HG03432 (cell line): ENCODE measurements at regions not wholly inside any gene's neighbourhood (a gene's known extent, or its start where the extent isn't known, plus 50 kb on each side); places are given as distances from the start of the nearest gene placed in this dataset.
"Not testable (repeated sequence)": the region's sequence is repeated elsewhere in the genome, so short reads cannot be mapped to it uniquely, and the experiment has no call there.

Source experiments
- ATAC-seq: cut with Tn5 transposase; IDR thresholded peaks from one replicate; pipeline ENCODE4 v1.9.1; 2021; ENCODE audit warnings: mild to moderate bottlenecking, moderate library complexity; ENCODE audit not compliant: unreplicated experiment

GRCh38 chr4:138460477-138461414 lies 218.6 kb upstream of the SLC7A11 start:
- no peak for ATAC-seq

- no peak for ATAC-seq
These were observed 216.6 kb upstream of the SLC7A11 start for GRCh38 chr4:138458751-138459150.

- ATAC-seq = not testable (repeated sequence)
These were observed 214.2 kb upstream of the SLC7A11 start for GRCh38 chr4:138456349-138456748.

- ATAC-seq = no peak
These were observed 212.9 kb upstream of the SLC7A11 start for GRCh38 chr4:138455097-138455496.

GRCh38 chr4:138452826-138453225 lies 210.7 kb upstream of the SLC7A11 start:
- ATAC-seq = no peak

- no peak for ATAC-seq
These were observed 209.1 kb upstream of the SLC7A11 start for GRCh38 chr4:138451276-138451663.

GRCh38 chr4:138450546-138451275 lies 208.6 kb upstream of the SLC7A11 start:
- ATAC-seq = no peak

GRCh38 chr4:138449938-138450337 lies 207.8 kb upstream of the SLC7A11 start:
- ATAC-seq = no peak

GRCh38 chr4:138448169-138448568 lies 206.0 kb upstream of the SLC7A11 start:
- no peak for ATAC-seq

GRCh38 chr4:138446456-138446855 lies 204.3 kb upstream of the SLC7A11 start:
- ATAC-seq = no peak

- no peak for ATAC-seq
These were observed 202.9 kb upstream of the SLC7A11 start for GRCh38 chr4:138445098-138445497.

GRCh38 chr4:138444260-138444659 lies 202.1 kb upstream of the SLC7A11 start:
- no peak for ATAC-seq

GRCh38 chr4:138439143-138439581 lies 197.0 kb upstream of the SLC7A11 start:
- ATAC-seq = no peak

GRCh38 chr4:138438608-138439007 lies 196.5 kb upstream of the SLC7A11 start:
- no peak for ATAC-seq

GRCh38 chr4:138437263-138437851 lies 195.2 kb upstream of the SLC7A11 start:
- no peak for ATAC-seq

GRCh38 chr4:138435733-138436132 lies 193.6 kb upstream of the SLC7A11 start:
- ATAC-seq = not testable (repeated sequence)

- ATAC-seq = not testable (repeated sequence)
These were observed 192.9 kb upstream of the SLC7A11 start for GRCh38 chr4:138435046-138435445.

- no peak for ATAC-seq
These were observed 186.5 kb upstream of the SLC7A11 start for GRCh38 chr4:138428611-138429010.

GRCh38 chr4:138426786-138427185 lies 184.6 kb upstream of the SLC7A11 start:
- ATAC-seq = no peak

- ATAC-seq = no peak
These were observed 178.3 kb upstream of the SLC7A11 start for GRCh38 chr4:138420471-138420870.

- peak; percentile 48 for ATAC-seq
These were observed 172.1 kb upstream of the SLC7A11 start for GRCh38 chr4:138414202-138414601.
